A549 (cell line): ENCODE measurements at regions not wholly inside any gene's neighbourhood (a gene's known extent, or its start where the extent isn't known, plus 50 kb on each side); places are given as distances from the start of the nearest gene placed in this dataset.

ENCODE experiments used
- CBX2 ChIP-seq: fragments of 200-600 bp; sonication (generic); IDR thresholded peaks from 2 replicates; pipeline ENCODE4 v1.6.1; 2016; ENCODE audit warnings: low read depth, mild to moderate bottlenecking, borderline replicate concordance
- CEBPB ChIP-seq, 2 experiments: fragments of >200 bp in 1 of 2; sonication (Bioruptor Twin) in 1 of 2; formaldehyde crosslinking in 1 of 2; IDR thresholded peaks; 2 replicates each; pipeline ENCODE4 v1.6.1; 2012 to 2016
- CHD2 ChIP-seq: fragments of 150-350 bp; IDR thresholded peaks from 2 replicates; pipeline ENCODE4 v1.6.1; 2014; ENCODE audit warnings: low read length; ENCODE audit not compliant: partially characterized antibody
- ELK1 ChIP-seq: fragments of 150-350 bp; IDR thresholded peaks from 2 replicates; pipeline ENCODE4 v1.6.1; 2014; ENCODE audit warnings: low read depth, mild to moderate bottlenecking, low read length
- EP300 ChIP-seq, 2 experiments: fragments of >200 bp; sonication (Bioruptor Twin); formaldehyde crosslinking; IDR thresholded peaks; 2 replicates in 1 of 2; 3 replicates in 1 of 2; pipeline ENCODE4 v1.6.1; 2016 to 2017
- PBX3 ChIP-seq: IDR thresholded peaks from 2 replicates; pipeline ENCODE4 v1.6.1; 2012
- POLR2A ChIP-seq: IDR thresholded peaks from 2 replicates; pipeline ENCODE4 v1.6.1; 2012; ENCODE audit warnings: mild to moderate bottlenecking, low read length
- POLR2AphosphoS2 ChIP-seq: conservative IDR thresholded peaks from 2 replicates; pipeline ENCODE4 v1.6.1; 2012; ENCODE audit warnings: low read length, improper control_type of control experiment, inconsistent platforms
- REST ChIP-seq: fragments of 200-600 bp; sonication (generic); IDR thresholded peaks from 2 replicates; pipeline ENCODE4 v1.6.1; 2016; ENCODE audit warnings: antibody characterized with exemption, mild to moderate bottlenecking, moderate library complexity
- RFX5 ChIP-seq: fragments of 450-650 bp; IDR thresholded peaks from 2 replicates; pipeline ENCODE4 v1.7.1; 2014; ENCODE audit warnings: antibody characterized with exemption, mild to moderate bottlenecking, moderate library complexity
- ZSCAN20 ChIP-seq: fragments of 250-450 bp; sonication (Bioruptor Pico); IDR thresholded peaks from 2 replicates; pipeline ENCODE4 v1.8.0; 2022; ENCODE audit warnings: mild to moderate bottlenecking, moderate library complexity
- TF ChIP-seq, protein P1 (sequence below): fragments of >200 bp; sonication (Bioruptor Twin); formaldehyde crosslinking; IDR thresholded peaks from 3 replicates; pipeline ENCODE4 v1.5.1; 2016

DNA sequence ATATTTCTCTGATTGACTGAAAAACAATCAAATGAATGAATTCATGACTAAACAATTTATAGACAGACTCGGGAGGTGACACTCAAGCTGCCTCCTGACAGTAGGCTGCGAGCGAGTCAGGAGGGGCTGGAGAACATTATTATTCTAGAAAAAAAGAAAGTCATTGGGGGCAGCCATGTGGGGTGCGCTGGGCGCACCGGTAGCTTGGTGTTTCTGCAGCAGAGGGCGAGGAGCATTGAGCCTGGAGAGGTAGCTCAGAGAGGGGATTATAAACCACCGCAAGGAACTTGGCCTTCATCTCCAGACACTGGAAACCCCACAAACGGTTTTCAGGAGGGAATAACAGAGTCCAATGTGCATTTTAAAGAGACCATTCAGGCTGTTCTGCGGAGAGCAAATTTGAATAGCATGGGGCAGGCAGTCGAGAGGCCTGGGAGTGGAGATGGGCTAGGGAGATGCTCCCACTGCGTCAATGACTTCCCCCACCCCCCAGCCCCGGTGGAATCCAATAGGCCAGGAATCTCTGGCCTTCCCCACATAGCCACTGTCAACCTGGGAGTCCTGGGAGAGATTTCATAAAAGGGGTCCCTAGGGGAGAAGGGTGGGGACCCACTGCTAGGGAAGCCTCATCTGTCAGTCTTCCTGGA is 168.3 kb downstream of the BCOR start:
- TF ChIP-seq, protein P1, sequence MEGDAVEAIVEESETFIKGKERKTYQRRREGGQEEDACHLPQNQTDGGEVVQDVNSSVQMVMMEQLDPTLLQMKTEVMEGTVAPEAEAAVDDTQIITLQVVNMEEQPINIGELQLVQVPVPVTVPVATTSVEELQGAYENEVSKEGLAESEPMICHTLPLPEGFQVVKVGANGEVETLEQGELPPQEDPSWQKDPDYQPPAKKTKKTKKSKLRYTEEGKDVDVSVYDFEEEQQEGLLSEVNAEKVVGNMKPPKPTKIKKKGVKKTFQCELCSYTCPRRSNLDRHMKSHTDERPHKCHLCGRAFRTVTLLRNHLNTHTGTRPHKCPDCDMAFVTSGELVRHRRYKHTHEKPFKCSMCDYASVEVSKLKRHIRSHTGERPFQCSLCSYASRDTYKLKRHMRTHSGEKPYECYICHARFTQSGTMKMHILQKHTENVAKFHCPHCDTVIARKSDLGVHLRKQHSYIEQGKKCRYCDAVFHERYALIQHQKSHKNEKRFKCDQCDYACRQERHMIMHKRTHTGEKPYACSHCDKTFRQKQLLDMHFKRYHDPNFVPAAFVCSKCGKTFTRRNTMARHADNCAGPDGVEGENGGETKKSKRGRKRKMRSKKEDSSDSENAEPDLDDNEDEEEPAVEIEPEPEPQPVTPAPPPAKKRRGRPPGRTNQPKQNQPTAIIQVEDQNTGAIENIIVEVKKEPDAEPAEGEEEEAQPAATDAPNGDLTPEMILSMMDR = no peak
- TF ChIP-seq ELK1 (no peak), POLR2A (no peak), EP300 (IDR thresholded peaks at IDR 0.05) (no peak), RFX5 (no peak), CBX2 (no peak), PBX3 (no peak), ZSCAN20 (no peak), REST (no peak), POLR2AphosphoS2 (no peak), CEBPB (IDR thresholded peaks at IDR 0.05) (no peak), CHD2 (no peak)
